PFSK-1 (cell line): ENCODE measurements at regions not wholly inside any gene's neighbourhood (a gene's known extent, or its start where the extent isn't known, plus 50 kb on each side); places are given as distances from the start of the nearest gene placed in this dataset.

Experiments used
- FOXP2 ChIP-seq: optimal IDR thresholded peaks from 2 replicates; pipeline ENCODE3; 2011; ENCODE audit warnings: borderline replicate concordance, control low read depth, inconsistent platforms; ENCODE audit not compliant: insufficient read depth; ENCODE audit errors: extremely low read length, extremely low read depth
- POLR2AphosphoS5 ChIP-seq: IDR thresholded peaks from 2 replicates; pipeline ENCODE4 v1.6.1; 2012; ENCODE audit warnings: low read depth, mild to moderate bottlenecking, control low read depth, low read length, moderate library complexity
- REST ChIP-seq, 2 experiments: IDR thresholded peaks; 2 replicates each; pipeline versions ENCODE4 v1.6.1 to v1.8.0; 2011 to 2012; ENCODE audit warnings: low read depth in 2 of 2, low read length in 2 of 2, control low read depth in 1 of 2, inconsistent platforms in 1 of 2, mild to moderate bottlenecking in 1 of 2, moderate library complexity in 1 of 2; ENCODE audit not compliant: insufficient read depth in 1 of 2
- SIN3A ChIP-seq: IDR thresholded peaks from 2 replicates; pipeline ENCODE4 v1.6.1; 2012; ENCODE audit warnings: mild to moderate bottlenecking, low read length, moderate library complexity, borderline replicate concordance; ENCODE audit not compliant: insufficient read depth
- TAF1 ChIP-seq: IDR thresholded peaks from 2 replicates; pipeline ENCODE4 v1.6.1; 2012; ENCODE audit warnings: low read length, control low read depth, borderline replicate concordance; ENCODE audit not compliant: insufficient read depth

- TF ChIP-seq SIN3A (no peak), REST (IDR thresholded peaks at IDR 0.05; ENCODE audit: insufficient read depth in 1 of 2, low read depth in 2 of 2, low read length in 2 of 2) (no peak), TAF1 (no peak), POLR2AphosphoS5 (no peak)
Observed at GRCh38 chr5:19172926-19173470, 815.0 kb downstream of the CDH18 start.

- TF ChIP-seq SIN3A: no peak
- no peak for TF ChIP-seq POLR2AphosphoS5
- TF ChIP-seq TAF1: no peak
- TF ChIP-seq FOXP2: no peak
- no peak for TF ChIP-seq REST (IDR thresholded peaks at IDR 0.05; ENCODE audit: insufficient read depth in 1 of 2, low read depth in 2 of 2, low read length in 2 of 2)
Observed at GRCh38 chr5:19175776-19176570, 812.0 kb downstream of the CDH18 start.

GRCh38 chr5:19179571-19179970 is 808.4 kb downstream of the CDH18 start:
- TF ChIP-seq POLR2AphosphoS5 (no peak), REST (IDR thresholded peaks at IDR 0.05; ENCODE audit: insufficient read depth in 1 of 2, low read depth in 2 of 2, low read length in 2 of 2) (no peak), SIN3A (no peak), TAF1 (no peak), FOXP2 (no peak)

GRCh38 chr5:19189176-19189575 is 798.8 kb downstream of the CDH18 start:
- TF ChIP-seq TAF1 (no peak), REST (IDR thresholded peaks at IDR 0.05; ENCODE audit: insufficient read depth in 1 of 2, low read depth in 2 of 2, low read length in 2 of 2) (no peak), SIN3A (no peak), FOXP2 (no peak), POLR2AphosphoS5 (no peak)
